HG03457 (cell line): ENCODE measurements at regions not wholly inside any gene's neighbourhood (a gene's known extent, or its start where the extent isn't known, plus 50 kb on each side); places are given as distances from the start of the nearest gene placed in this dataset.
"Not testable (repeated sequence)": the region's sequence is repeated elsewhere in the genome, so short reads cannot be mapped to it uniquely, and the experiment has no call there.

Source experiments
- ATAC-seq: cut with Tn5 transposase; IDR thresholded peaks from one replicate; pipeline ENCODE4 v1.9.1; 2021; ENCODE audit warnings: moderate number of reproducible peaks; ENCODE audit not compliant: unreplicated experiment

- ATAC-seq, result no peak
Observed at GRCh38 chr18:78787751-78788150, 191.9 kb upstream of the SALL3 start.

- no peak for ATAC-seq
Observed at GRCh38 chr18:78788161-78788560, 191.5 kb upstream of the SALL3 start.

- no peak for ATAC-seq
Observed at GRCh38 chr18:78789850-78790249, 189.8 kb upstream of the SALL3 start.

GRCh38 chr18:78790511-78790910, 189.1 kb upstream of the SALL3 start:
- no peak for ATAC-seq

- ATAC-seq, result no peak
Observed at GRCh38 chr18:78790960-78791359, 188.7 kb upstream of the SALL3 start.

GRCh38 chr18:78792094-78792493, 187.5 kb upstream of the SALL3 start:
- no peak for ATAC-seq

- ATAC-seq, result no peak
Observed at GRCh38 chr18:78792736-78793135, 186.9 kb upstream of the SALL3 start.

- no peak for ATAC-seq
Observed at GRCh38 chr18:78793313-78794070, 186.1 kb upstream of the SALL3 start.

- ATAC-seq, result no peak
Observed at GRCh38 chr18:78794071-78794430, 185.6 kb upstream of the SALL3 start.

- ATAC-seq, result no peak
Observed at GRCh38 chr18:78796693-78797455, 182.7 kb upstream of the SALL3 start.

GRCh38 chr18:78797499-78797898, 182.1 kb upstream of the SALL3 start:
- no peak for ATAC-seq

GRCh38 chr18:78798402-78799175, 181.0 kb upstream of the SALL3 start:
- no peak for ATAC-seq

GRCh38 chr18:78799382-78800089, 180.1 kb upstream of the SALL3 start:
- ATAC-seq, result no peak

- not testable (repeated sequence) for ATAC-seq
Observed at GRCh38 chr18:78800102-78800851, 179.3 kb upstream of the SALL3 start.

GRCh38 chr18:78801011-78801410, 178.6 kb upstream of the SALL3 start:
- no peak for ATAC-seq

- no peak for ATAC-seq
Observed at GRCh38 chr18:78803104-78803503, 176.5 kb upstream of the SALL3 start.

- no peak for ATAC-seq
Observed at GRCh38 chr18:78804206-78805030, 175.2 kb upstream of the SALL3 start.

GRCh38 chr18:78805840-78806239, 173.8 kb upstream of the SALL3 start:
- ATAC-seq, result no peak

- ATAC-seq, result no peak
Observed at GRCh38 chr18:78807668-78808067, 171.9 kb upstream of the SALL3 start.
